T47D (cell line): ENCODE measurements at regions not wholly inside any gene's neighbourhood (a gene's known extent, or its start where the extent isn't known, plus 50 kb on each side); places are given as distances from the start of the nearest gene placed in this dataset.

Experiments used
- DNase-seq, 2 experiments: peaks; one replicate each; pipeline versions ENCODE4 v3.0.0 to v3.0.0-alpha.2; 2011 to 2012; ENCODE audit warnings: low read depth in 1 of 2, low spot score in 1 of 2
- JUND ChIP-seq: IDR thresholded peaks from 2 replicates; pipeline ENCODE4 v1.6.1; 2012; ENCODE audit warnings: low read depth
- in situ Hi-C: cut with HindIII; loops from 2 replicates; pipeline ENCODE4 v1.10.0; 2016; ENCODE audit warnings: low sequenced_read_pairs, low pct_unique_long_range_greater_than_20kb

- TF ChIP-seq JUND: no peak
- DNase-seq: no peak
- in situ Hi-C loops: no loop called here
Measured at GRCh38 chr21:45338311-45339017, 50.8 kb upstream of the POFUT2 start.

- TF ChIP-seq JUND: no peak
- DNase-seq: no peak
- in situ Hi-C loops: no loop called here
Measured at GRCh38 chr21:45339421-45340402, 52.0 kb upstream of the POFUT2 start.

DNA sequence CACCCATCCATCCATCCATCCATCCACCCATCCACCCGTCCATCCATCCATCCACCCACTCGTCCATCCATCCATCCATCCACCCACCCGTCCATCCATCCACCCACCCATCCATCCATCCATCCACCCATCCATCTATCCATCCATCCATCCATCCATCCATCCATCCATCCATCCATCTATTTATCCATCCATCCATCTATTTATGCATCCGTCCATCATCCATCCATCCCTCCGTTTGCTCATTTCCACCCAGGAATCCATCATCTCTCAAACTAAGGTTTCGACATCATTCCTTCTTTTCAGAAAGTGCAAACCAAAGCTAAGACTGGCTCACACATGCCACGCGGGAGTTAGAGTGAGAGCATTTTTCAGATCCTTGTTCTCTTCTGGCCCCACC, 52.8 kb upstream of the POFUT2 start:
- no peak for TF ChIP-seq JUND
- no peak for DNase-seq
- in situ Hi-C loops: no loop called here

DNA sequence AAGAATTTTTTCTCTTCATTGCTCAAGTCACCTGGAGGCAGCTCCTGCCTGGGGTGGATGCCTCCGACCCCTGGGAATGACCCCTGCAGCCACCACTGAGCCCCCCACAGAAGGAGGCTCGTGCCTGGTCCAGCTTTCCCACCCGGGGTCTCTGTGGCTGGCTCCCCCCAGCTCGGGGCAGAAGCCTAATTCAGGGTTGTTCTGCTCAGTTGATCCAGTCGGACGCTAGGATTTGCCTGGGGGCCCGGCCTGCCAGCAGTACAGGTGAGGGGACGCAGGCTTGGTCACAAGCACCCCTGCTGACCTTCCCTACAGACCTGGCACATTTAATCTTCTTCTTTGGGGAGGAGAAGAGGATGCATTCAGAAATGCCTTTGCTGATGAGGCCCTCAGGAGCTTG, 53.6 kb upstream of the POFUT2 start:
- in situ Hi-C loops: no loop called here
- no peak for DNase-seq

GRCh38 chr21:45341779-45342178, 54.1 kb upstream of the POFUT2 start:
- in situ Hi-C loops: no loop called here
- no peak for DNase-seq
- no peak for TF ChIP-seq JUND

More for the DNA sequence above, 53.6 kb upstream of the POFUT2 start:
- TF ChIP-seq JUND: no peak

DNA sequence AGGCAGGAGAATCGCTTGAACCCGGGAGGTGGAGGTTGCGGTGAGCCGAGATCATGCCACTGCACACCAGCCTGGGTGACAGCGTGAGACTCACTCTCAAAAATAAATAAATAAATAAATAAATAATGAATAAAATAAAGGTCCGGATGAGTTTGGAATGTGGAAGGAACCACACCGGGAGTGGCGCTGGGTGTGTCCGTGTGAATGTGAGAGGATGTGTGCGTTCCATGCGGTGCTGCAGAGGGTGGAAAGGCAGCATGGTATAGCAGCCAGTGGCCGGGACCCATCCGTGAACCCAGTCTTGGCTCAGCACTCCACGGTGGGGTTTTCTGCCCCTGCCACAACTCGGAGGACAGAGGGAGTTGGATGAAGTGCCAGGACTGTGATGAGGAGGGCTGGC, 56.2 kb upstream of the POFUT2 start:
- in situ Hi-C loops: no loop called here
- DNase-seq: no peak
- TF ChIP-seq JUND: no peak

DNA sequence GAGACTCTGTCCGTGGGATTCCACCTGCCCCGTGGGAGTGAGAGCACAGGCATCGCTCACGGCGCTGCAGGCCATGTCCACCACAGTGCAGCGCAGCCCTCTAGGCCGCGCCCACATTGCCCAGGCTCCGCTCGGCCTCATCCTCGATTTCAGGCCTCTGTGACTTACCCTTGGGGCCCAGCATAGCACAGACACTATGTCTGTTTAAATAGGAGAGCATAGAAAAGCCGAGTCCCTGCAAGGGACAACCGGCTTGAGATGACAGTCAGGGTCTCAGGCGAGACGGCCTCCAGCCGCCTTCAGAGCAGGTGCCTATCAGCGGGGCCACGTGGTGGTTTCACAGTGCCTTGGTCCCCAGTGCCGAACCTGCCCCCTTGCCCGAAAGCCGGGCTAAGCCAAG, 56.9 kb upstream of the POFUT2 start:
- no peak for TF ChIP-seq JUND
- in situ Hi-C loops: no loop called here
- no peak for DNase-seq

DNA sequence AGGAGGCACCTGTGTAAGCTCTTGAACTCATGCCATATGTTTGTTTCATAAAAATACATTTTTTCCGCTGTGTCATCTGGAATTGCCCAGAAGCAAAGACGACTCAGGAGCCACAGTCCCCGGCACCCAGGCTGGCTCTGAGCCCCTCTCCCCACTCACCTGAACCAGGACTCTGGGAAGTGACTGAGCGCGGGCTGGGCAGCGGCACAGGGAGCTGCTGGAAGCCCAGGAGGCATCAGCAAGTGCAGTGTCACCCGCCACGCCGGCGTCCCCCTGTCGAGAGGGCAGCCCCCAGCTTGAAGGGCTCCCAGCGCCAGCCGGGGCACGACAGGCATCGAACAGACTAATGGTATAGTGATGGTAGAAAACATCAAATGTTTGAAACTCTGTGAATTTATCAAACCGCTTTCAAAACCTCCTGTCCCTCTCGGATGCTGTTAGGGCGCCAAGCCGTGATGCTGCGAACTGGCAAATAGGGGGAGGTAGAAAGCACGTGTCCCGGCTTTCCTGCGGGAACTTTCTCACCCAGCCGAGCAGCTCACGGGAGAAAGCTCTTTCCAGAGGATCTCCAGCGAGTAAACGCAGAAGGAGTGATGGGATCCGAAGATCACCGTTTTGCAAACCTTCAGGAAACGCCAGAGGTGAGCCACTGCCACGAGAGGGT, 57.8 kb upstream of the COL18A1 start:
- in situ Hi-C loops: no loop called here
- TF ChIP-seq JUND: no peak
- DNase-seq: peak in 1 of 2 experiments; percentile 45

DNA sequence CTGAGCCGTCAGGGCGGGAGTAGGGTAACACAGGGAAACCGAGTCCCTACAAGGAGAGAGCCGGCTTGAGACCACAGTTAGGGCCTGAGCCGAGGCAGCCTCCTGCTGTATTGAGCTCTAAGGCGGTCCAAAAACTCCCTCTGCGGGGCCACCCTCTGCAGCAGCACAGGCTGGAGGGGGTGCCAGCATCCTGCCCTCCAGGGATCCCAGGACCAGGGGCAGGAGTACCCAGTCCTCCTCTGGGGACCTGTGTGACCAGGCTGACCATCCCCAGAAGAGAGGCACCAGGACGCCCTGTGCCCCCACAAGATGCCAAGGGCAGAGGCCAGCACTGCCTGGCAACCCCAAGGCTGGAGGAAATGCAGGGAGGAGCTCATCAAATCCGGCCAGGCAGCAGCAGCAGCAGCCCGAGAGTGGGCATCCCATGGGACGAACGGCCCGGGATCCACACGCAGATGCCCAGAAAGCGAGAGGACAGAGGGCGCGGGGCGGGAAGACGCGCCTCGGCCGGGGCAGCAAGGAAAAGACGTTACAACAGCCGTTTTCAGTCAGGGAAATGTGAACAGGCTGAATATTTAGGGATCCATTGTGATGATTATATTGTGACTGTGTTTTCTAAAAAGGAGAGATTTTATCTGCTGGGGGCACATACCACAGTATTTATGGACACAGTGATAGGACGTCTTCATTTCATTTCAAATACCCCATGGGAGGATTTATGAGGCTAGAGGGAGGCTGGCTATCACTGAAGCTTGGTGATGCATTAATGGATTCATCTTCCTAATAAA, 57.1 kb upstream of the COL18A1 start:
- TF ChIP-seq JUND: no peak
- no peak for DNase-seq
- in situ Hi-C loops: no loop called here

- no peak for TF ChIP-seq JUND
- DNase-seq: no peak
- in situ Hi-C loops: no loop called here
Measured at GRCh38 chr21:45348591-45349327, 56.2 kb upstream of the COL18A1 start.

DNA sequence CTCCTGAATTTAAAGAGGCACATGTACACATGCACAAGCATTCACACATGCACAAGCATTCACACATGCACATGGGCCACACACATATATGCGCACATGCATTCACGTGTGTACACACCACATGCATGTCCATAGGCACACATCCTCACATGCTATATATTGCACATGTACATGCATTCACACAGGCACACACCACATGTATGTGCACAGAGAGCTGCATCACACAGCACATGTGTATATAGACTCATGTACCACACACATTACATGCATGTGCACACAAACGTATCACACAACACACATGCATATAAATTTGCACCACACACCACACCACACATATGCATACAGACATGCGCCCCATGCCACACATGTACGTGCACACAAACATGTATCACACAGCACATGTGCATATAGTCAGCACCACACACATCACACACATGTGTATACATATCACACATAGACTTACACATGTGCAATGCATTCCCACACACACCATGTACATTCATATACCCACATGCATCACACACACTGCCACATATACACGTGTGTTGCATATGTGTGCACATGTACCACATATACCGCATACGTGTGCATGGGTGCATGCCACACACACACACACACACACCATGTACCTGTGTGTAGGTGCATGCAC, 54.6 kb upstream of the COL18A1 start:
- in situ Hi-C loops: no loop called here
- no peak for DNase-seq
- no peak for TF ChIP-seq JUND
